Hepatocyte (in vitro differentiated cells): ENCODE measurements at regions not wholly inside any gene's neighbourhood (a gene's known extent, or its start where the extent isn't known, plus 50 kb on each side); places are given as distances from the start of the nearest gene placed in this dataset. TPM values are rescaled to one million over a fixed set of nuclear protein-coding genes. Genes with fewer than 3 reads are reported as not detected.

ENCODE experiments used
- DNase-seq: peaks from one replicate; pipeline ENCODE4 v3.0.0-alpha.2; 2016; ENCODE audit warnings: low spot score
- H2AFZ ChIP-seq: fragments of 200-600 bp; sonication (generic); 2 replicates; pipeline ENCODE4 v1.6.0; 2016; ENCODE audit warnings: antibody characterized with exemption, mild to moderate bottlenecking
- H3K27ac ChIP-seq: fragments of 200-600 bp; sonication (generic); 2 replicates; pipeline ENCODE4 v1.5.1; 2016; ENCODE audit warnings: mild to moderate bottlenecking
- H3K27me3 ChIP-seq: fragments of 200-600 bp; sonication (generic); 2 replicates; pipeline ENCODE4 v1.6.1; 2016
- H3K36me3 ChIP-seq: fragments of 200-600 bp; sonication (generic); replicated peaks from 2 replicates; pipeline ENCODE4 v1.5.1; 2016; ENCODE audit warnings: low read depth; ENCODE audit not compliant: insufficient read depth
- H3K4me1 ChIP-seq: fragments of 200-600 bp; sonication (generic); 2 replicates; pipeline ENCODE4 v1.5.1; 2016; ENCODE audit warnings: mild to moderate bottlenecking, moderate library complexity; ENCODE audit not compliant: insufficient read depth
- H3K4me2 ChIP-seq: fragments of 200-600 bp; sonication (generic); 2 replicates; pipeline ENCODE4 v1.6.0; 2016
- H3K4me3 ChIP-seq: fragments of 200-600 bp; sonication (generic); 2 replicates; pipeline ENCODE4 v1.5.1; 2016; ENCODE audit warnings: mild to moderate bottlenecking
- H3K79me2 ChIP-seq: fragments of 200-600 bp; sonication (generic); 2 replicates; pipeline ENCODE4 v1.6.0; 2017; ENCODE audit warnings: mild to moderate bottlenecking
- H3K9me2 ChIP-seq: fragments of 200-600 bp; sonication (generic); replicated peaks from 2 replicates; pipeline ENCODE4 v1.6.0; 2017; ENCODE audit warnings: mild to moderate bottlenecking; ENCODE audit not compliant: insufficient read depth
- H3K9me3 ChIP-seq: fragments of 200-600 bp; sonication (generic); 2 replicates; pipeline ENCODE4 v1.5.1; 2016; ENCODE audit warnings: low read depth, mild to moderate bottlenecking
- H4K20me1 ChIP-seq: fragments of 200-600 bp; sonication (generic); 2 replicates; pipeline ENCODE4 v1.6.0; 2016; ENCODE audit warnings: mild to moderate bottlenecking; ENCODE audit not compliant: insufficient read depth, poor library complexity, severe bottlenecking
- EZH2 ChIP-seq: fragments of 200-600 bp; sonication (generic); IDR thresholded peaks from 2 replicates; pipeline ENCODE4 v1.6.1; 2016; ENCODE audit warnings: antibody characterized with exemption, mild to moderate bottlenecking, borderline replicate concordance
- EZH2phosphoT487 ChIP-seq: fragments of 200-600 bp; sonication (generic); IDR thresholded peaks from one replicate; pipeline ENCODE4 v1.6.1; 2018; ENCODE audit warnings: antibody characterized with exemption, mild to moderate bottlenecking, low read depth, moderate library complexity; ENCODE audit not compliant: unreplicated experiment, severe bottlenecking
- WGBS: methylation state at CpG from one replicate; pipeline ENCODE4 v1.1.6; 2016; ENCODE audit warnings: low lambda C conversion rate; ENCODE audit errors: missing lambda C conversion rate; 5-methylcytosine and 5-hydroxymethylcytosine counted together
- small RNA-seq: library from RNA; depleted of rRNA; stranded (forward); fragments of <200 nt; gene quantifications from one replicate; pipeline ENCODE3, GENCODE V24; 2014
- TF ChIP-seq, protein P1 (sequence below): fragments of 200-600 bp; sonication (generic); IDR thresholded peaks from 2 replicates; pipeline ENCODE4 v1.5.1; 2016; ENCODE audit warnings: antibody characterized with exemption, mild to moderate bottlenecking; ENCODE audit not compliant: poor library complexity

DNA sequence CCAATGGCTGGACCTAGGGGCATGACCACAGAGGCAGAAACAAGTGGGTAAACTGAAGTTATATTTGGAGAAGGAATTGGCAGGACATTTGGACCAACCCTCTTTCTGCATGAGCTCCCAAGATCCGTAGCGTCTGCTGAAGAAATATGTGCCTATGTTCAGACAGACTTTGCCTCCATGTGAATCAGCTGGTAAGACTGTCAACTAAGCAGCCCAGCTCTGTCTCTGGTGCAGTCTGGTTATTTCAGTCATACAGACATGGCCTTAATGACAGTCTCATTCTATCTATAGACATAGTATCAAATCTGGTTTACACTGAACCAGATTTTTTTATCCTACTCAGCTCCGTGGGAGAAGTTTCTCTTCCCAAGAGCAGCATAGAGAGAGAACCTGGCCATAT, 63.1 kb upstream of the PBX1 start:
- no peak for DNase-seq
- H4K20me1 ChIP-seq = no peaks in the 10 kb centered on the region
- H3K4me2 ChIP-seq = no peak overlapping the region
- H3K4me3 ChIP-seq = no peak overlapping the region
- H3K9me2 ChIP-seq = no peaks in the 10 kb centered on the region
- no peaks in the 10 kb centered on the region for H3K9me3 ChIP-seq
- no peaks in the 10 kb centered on the region for H3K4me1 ChIP-seq
- no peaks in the 10 kb centered on the region for H3K36me3 ChIP-seq
- TF ChIP-seq EZH2 (no peak), EZH2phosphoT487 (no peak)
- TF ChIP-seq, protein P1, sequence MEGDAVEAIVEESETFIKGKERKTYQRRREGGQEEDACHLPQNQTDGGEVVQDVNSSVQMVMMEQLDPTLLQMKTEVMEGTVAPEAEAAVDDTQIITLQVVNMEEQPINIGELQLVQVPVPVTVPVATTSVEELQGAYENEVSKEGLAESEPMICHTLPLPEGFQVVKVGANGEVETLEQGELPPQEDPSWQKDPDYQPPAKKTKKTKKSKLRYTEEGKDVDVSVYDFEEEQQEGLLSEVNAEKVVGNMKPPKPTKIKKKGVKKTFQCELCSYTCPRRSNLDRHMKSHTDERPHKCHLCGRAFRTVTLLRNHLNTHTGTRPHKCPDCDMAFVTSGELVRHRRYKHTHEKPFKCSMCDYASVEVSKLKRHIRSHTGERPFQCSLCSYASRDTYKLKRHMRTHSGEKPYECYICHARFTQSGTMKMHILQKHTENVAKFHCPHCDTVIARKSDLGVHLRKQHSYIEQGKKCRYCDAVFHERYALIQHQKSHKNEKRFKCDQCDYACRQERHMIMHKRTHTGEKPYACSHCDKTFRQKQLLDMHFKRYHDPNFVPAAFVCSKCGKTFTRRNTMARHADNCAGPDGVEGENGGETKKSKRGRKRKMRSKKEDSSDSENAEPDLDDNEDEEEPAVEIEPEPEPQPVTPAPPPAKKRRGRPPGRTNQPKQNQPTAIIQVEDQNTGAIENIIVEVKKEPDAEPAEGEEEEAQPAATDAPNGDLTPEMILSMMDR = no peak
- no peaks in the 10 kb centered on the region for H3K27me3 ChIP-seq
- no peak overlapping the region for H2AFZ ChIP-seq
- 88% methylated on average over 3 of the region's 3 CpGs for WGBS
- no peak overlapping the region for H3K27ac ChIP-seq
- H3K79me2 ChIP-seq = no peaks in the 10 kb centered on the region

DNA sequence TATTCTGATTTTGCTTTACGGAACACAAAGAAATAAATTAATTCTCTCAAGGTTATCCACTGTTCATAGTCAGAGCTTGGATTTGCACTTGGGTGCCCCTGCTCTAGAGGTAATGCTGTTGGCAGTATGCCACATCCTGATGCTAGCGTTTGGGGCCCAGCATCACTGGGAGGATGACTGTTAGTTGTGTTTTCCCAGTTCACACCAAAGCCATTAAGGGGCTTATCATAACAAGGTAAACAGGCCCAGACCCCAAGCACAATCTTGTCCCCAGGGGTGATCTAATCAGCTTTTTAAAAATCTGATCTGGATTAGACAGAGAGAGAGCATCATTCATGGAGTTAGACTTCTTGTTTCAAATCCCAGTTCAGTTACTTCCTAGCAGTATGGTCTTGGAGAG, 60.2 kb upstream of the PBX1 start:
- WGBS = 85% methylated on average over 2 of the region's 2 CpGs
- TF ChIP-seq, protein P1 = no peak
- TF ChIP-seq EZH2 (no peak), EZH2phosphoT487 (no peak)
- H3K4me3 ChIP-seq = no peak overlapping the region
- no peaks in the 10 kb centered on the region for H3K27me3 ChIP-seq
- no peak for DNase-seq
- no peaks in the 10 kb centered on the region for H3K9me3 ChIP-seq
- no peak overlapping the region for H3K4me2 ChIP-seq
- no peaks in the 10 kb centered on the region for H3K4me1 ChIP-seq
- no peak overlapping the region for H3K27ac ChIP-seq
- H3K36me3 ChIP-seq = no peaks in the 10 kb centered on the region
- H3K79me2 ChIP-seq = no peaks in the 10 kb centered on the region
- no peaks in the 10 kb centered on the region for H3K9me2 ChIP-seq
- H4K20me1 ChIP-seq = no peaks in the 10 kb centered on the region
- H2AFZ ChIP-seq = no peak overlapping the region

DNA sequence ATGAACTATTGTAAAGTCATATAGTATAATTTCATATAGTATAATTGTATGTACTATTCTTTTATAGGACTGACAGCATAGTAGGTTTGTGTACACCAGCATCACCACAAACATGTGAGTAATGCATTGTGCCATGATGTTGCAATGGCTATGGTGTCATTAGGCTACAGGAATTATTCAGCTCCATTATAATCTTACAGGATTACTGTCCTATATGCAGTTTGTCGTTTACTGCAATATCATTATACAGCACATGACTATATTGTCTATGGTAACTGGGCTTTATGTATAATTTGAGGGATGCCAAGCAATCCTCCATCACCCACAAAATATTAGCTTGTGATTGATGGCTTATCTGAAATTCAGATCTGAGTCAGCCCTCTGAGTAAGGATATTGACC, 54.2 kb upstream of the PBX1 start:
- no peaks in the 10 kb centered on the region for H3K9me3 ChIP-seq

More for the DNA sequence above, 54.2 kb upstream of the PBX1 start:
- Histone ChIP-seq H3K4me1 (no peaks in the 10 kb centered on the region), H3K9me2 (no peaks in the 10 kb centered on the region), H3K36me3 (no peaks in the 10 kb centered on the region), H4K20me1 (no peaks in the 10 kb centered on the region), H2AFZ (no peak overlapping the region), H3K4me3 (no peak overlapping the region), H3K4me2 (no peak overlapping the region), H3K27me3 (no peaks in the 10 kb centered on the region), H3K79me2 (no peaks in the 10 kb centered on the region), H3K27ac (no peak overlapping the region)
- TF ChIP-seq EZH2phosphoT487 (no peak), EZH2 (no peak)
- TF ChIP-seq, protein P1 = no peak
- 83% methylated on average over 1 of the region's 1 CpG for WGBS
- no peak for DNase-seq

Small RNA genes lying in the stretch of these regions (small RNA-seq; reads per million reads assigned to genes)
- gene RF00012 = not detected
- gene RNA5SP62 = not detected
- not detected for gene RNA5SP63
- not detected for gene RNU5F-6P
